Left lung (tissue), 4 donors: ENCODE measurements at regions not wholly inside any gene's neighbourhood (a gene's known extent, or its start where the extent isn't known, plus 50 kb on each side); places are given as distances from the start of the nearest gene placed in this dataset.

Experiments
- ATAC-seq: fragments of 200-7000 bp; cut with Tn5 transposase; one replicate; pipeline ENCODE4 v1.9.1; 2020; ENCODE audit warnings: moderate library complexity
- DNase-seq, 4 donors: peaks; one replicate each; pipeline ENCODE4 v3.0.0-alpha.2; 2013 to 2020
- H3K27ac ChIP-seq, 2 donors: fragments of 200-600 bp; sonication (generic) in 1 of 2; one replicate each; pipeline versions ENCODE4 v1.5.0 to v1.8.0; 2020 to 2021
- H3K27me3 ChIP-seq, 2 donors: fragments of 200-600 bp; sonication (generic) in 1 of 2; one replicate each; pipeline versions ENCODE4 v1.5.0 to v1.8.0; 2020 to 2021
- H3K36me3 ChIP-seq, 2 donors: fragments of 200-600 bp; sonication (generic) in 1 of 2; one replicate each; pipeline versions ENCODE4 v1.5.0 to v1.8.0; 2020 to 2021
- H3K4me1 ChIP-seq, 2 donors: fragments of 200-600 bp; one replicate each; pipeline ENCODE4 v1.8.0; 2021
- H3K4me3 ChIP-seq, 2 donors: fragments of 200-600 bp; sonication (generic) in 1 of 2; one replicate each; pipeline versions ENCODE4 v1.5.0 to v1.8.0; 2020 to 2021; ENCODE audit warnings: mild to moderate bottlenecking in 1 of 2
- H3K9me3 ChIP-seq, 2 donors: fragments of 200-600 bp; sonication (generic) in 1 of 2; one replicate each; pipeline versions ENCODE4 v1.5.0 to v1.8.0; 2020 to 2021
- CTCF ChIP-seq, 2 donors: fragments of 200-600 bp; sonication (generic) in 1 of 2; IDR thresholded peaks; one replicate each; pipeline versions ENCODE4 v1.5.0 to v1.8.0; 2021; ENCODE audit warnings: antibody characterized with exemption in 2 of 2
- intact Hi-C, 2 donors: fragments of 100-400 bp; cut with DNase I; formaldehyde crosslinking; loops; one replicate each; pipeline versions ENCODE4 v1.11.2 to v1.14.2; 2022
- donor health status: DM: no; HTN: yes; CAD: no.
- donor health status: DM: no; HTN: no; CAD: no.

GRCh38 chr9:2411459-2412215 is 209.9 kb upstream of the VLDLR start:
- intact Hi-C loops, result no loop called here
- H3K27me3 ChIP-seq, result no peaks in the 10 kb centered on the region
- no peak overlapping the region for H3K27ac ChIP-seq
- H3K9me3 ChIP-seq, result no peaks in the 10 kb centered on the region
- DNase-seq, result no peak
- no peak overlapping the region for H3K4me3 ChIP-seq
- TF ChIP-seq CTCF (IDR thresholded peaks at IDR 0.05), result no peak
- no peak for ATAC-seq
- H3K36me3 ChIP-seq, result no peaks in the 10 kb centered on the region
- H3K4me1 ChIP-seq, result no peaks in the 10 kb centered on the region

GRCh38 chr9:2413160-2413805 is 208.3 kb upstream of the VLDLR start:
- intact Hi-C loops, result no loop called here
- H3K4me1 ChIP-seq, result no peaks in the 10 kb centered on the region
- H3K36me3 ChIP-seq, result no peaks in the 10 kb centered on the region
- no peaks in the 10 kb centered on the region for H3K9me3 ChIP-seq
- DNase-seq (no peak), ATAC-seq (no peak)
- no peak for TF ChIP-seq CTCF (IDR thresholded peaks at IDR 0.05)
- no peak overlapping the region for H3K27ac ChIP-seq
- H3K27me3 ChIP-seq, result no peaks in the 10 kb centered on the region
- no peak overlapping the region for H3K4me3 ChIP-seq

- DNase-seq (no peak), ATAC-seq (no peak)
- TF ChIP-seq CTCF (IDR thresholded peaks at IDR 0.05), result no peak
- Histone ChIP-seq H3K27me3 (no peaks in the 10 kb centered on the region), H3K4me1 (no peaks in the 10 kb centered on the region), H3K27ac (no peak overlapping the region), H3K36me3 (no peaks in the 10 kb centered on the region), H3K4me3 (no peak overlapping the region), H3K9me3 (no peaks in the 10 kb centered on the region)
- intact Hi-C loops, result no loop called here
Observed at GRCh38 chr9:2414465-2414864, 207.1 kb upstream of the VLDLR start.

GRCh38 chr9:2415326-2415725 is 206.3 kb upstream of the VLDLR start:
- intact Hi-C loops, result no loop called here
- no peak for TF ChIP-seq CTCF (IDR thresholded peaks at IDR 0.05)
- H3K27me3 ChIP-seq, result no peaks in the 10 kb centered on the region

GRCh38 chr9:2417730-2418129 is 203.9 kb upstream of the VLDLR start:
- H3K4me3 ChIP-seq, result no peak overlapping the region
- TF ChIP-seq CTCF (IDR thresholded peaks at IDR 0.05), result no peak
- no peaks in the 10 kb centered on the region for H3K9me3 ChIP-seq
- ATAC-seq (no peak), DNase-seq (no peak)
- H3K27ac ChIP-seq, result no peak overlapping the region
- no peaks in the 10 kb centered on the region for H3K4me1 ChIP-seq
- intact Hi-C loops, result no loop called here
- no peaks in the 10 kb centered on the region for H3K36me3 ChIP-seq
- no peaks in the 10 kb centered on the region for H3K27me3 ChIP-seq

More at GRCh38 chr9:2415326-2415725, 206.3 kb upstream of the VLDLR start:
- H3K9me3 ChIP-seq, result no peaks in the 10 kb centered on the region
- H3K27ac ChIP-seq, result no peak overlapping the region
- no peak for DNase-seq
- H3K36me3 ChIP-seq, result no peaks in the 10 kb centered on the region
- no peaks in the 10 kb centered on the region for H3K4me1 ChIP-seq
- no peak overlapping the region for H3K4me3 ChIP-seq
- ATAC-seq, result no peak
